Stimulated activated CD8-positive, alpha-beta memory T cell treated with anti-CD3 and anti-CD28 coated beads, Interleukin-12 subunit alpha, Interleukin-12 subunit beta, amount 100 ng/mL, for 24 hours (primary cell): ENCODE measurements at regions not wholly inside any gene's neighbourhood (a gene's known extent, or its start where the extent isn't known, plus 50 kb on each side); places are given as distances from the start of the nearest gene placed in this dataset.

Experiments
- DNase-seq: peaks from one replicate; pipeline ENCODE4 v3.0.0-alpha.2; 2020; ENCODE audit errors: extremely low read depth

GRCh38 chr9:105912863-105913516 is 218.6 kb downstream of the TMEM38B start:
- DNase-seq, result no peak

DNA sequence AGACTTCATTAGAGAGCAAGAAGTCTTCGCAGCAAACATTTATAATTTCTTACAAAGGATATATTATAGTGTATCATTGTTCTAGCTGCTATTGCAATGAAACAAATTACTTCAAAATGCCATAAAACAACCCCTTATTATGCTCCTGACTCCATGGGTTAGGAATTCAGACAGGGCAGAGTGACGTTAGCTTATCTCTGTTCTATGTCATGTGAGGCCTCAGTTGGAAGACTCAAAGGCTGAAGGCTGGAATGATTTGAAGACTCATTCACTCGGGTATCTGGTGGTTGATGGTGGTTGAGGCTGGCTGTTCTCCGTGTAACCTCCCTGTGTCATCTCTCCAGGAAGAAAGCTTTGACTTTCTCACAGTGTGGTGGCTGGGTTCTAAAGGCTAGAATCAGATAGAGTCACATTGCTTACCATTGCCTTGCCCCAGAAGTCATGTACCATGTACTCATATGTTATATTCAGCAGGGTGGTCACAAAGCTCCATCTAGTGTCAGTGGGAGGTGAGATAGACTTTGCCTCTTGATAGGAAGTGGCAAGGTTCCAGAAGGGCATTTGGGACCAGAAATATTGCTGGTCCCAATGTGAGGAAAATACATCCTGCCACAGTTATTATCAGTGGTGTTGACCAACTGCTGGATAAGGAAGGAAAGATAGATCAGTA is 226.9 kb downstream of the TMEM38B start:
- DNase-seq, result no peak

- DNase-seq, result no peak
Measured at GRCh38 chr9:105928416-105928815, 234.1 kb downstream of the TMEM38B start.

DNA sequence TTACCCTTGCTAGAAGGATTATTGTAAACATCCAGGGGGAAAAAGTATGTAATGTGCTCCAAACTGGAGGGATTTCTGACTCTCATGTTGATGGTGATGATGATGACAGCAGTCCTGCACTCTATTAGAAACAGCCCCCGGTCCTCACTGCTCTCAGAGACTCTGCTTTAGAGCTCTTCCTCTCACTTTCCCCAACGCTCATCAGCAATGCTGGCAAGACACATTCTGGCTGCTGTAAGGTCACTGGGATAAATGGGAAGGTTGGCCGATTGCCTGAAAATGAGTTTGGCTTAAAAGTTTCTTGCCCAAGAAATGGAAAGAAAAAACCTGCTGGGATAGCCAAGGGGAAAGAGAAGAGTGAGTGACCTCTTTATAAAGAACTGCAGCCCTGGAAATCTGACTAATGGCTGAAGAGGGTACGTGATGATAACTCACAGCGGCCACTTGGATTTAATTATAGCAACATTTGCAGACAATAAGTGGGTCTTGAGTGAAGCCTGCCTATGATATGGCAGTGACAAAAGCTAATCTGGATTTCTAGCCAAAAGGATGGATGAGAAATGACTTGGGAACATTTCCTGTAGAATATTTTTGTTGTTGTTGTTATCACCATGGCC is 235.8 kb downstream of the TMEM38B start:
- no peak for DNase-seq

DNA sequence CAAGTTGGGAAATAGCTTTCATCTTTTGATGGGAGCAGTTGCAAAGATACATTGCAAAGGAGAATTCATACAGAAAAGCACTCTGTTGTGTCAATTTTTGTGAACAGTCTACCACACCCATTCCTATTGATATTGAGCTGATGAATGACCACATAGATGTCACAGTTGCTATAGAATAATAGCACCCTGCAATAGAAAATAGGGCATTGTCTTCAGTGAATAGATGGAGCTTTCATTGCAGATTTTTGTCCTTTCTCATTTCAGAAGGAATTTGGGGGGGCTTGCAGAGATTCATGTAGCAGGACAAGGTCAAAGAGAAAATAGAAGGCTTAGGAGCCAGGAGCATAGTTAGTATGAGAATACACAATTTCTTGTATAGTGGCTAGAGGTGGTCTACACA is 237.9 kb downstream of the TMEM38B start:
- no peak for DNase-seq

DNA sequence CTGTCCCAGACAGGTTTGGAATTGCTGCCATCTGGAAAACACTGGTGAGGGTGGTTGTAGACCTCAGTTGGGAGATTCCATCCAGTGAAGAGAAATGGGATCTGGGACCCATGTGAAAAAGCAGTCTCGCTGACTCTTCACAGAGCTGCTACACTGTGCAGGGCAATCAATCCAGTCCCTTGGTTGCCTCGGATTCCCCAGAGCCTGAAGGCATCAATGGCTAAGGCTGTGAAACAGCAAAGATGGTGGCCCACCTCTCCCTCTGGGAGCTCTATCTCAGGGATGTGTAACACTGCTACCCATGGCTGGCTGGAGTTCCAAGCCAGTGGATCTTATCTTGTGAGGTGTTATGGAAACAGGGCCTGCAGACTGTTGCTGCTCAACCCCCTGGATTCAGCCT is 256.1 kb downstream of the TMEM38B start:
- DNase-seq, result no peak

DNA sequence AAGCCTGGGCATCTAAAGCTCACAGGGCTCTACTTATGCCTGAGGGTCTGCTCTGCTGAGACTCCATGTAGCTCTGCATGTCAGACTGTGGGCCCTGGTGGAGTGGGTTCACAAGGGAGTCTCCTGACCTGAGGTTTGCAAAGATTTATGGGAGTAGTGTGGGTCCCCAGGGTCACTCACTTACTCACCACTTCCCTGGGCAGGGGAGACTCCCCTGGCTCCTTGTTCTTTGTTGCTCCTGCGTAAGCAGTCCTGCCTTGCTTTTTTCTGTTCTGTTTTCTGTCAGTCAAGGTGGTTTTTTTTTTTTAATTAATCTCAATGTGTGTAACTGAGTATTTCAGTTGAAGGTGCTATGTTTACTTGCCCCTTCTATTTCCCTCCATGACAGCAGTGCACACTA is 256.6 kb downstream of the TMEM38B start:
- DNase-seq, result no peak

DNA sequence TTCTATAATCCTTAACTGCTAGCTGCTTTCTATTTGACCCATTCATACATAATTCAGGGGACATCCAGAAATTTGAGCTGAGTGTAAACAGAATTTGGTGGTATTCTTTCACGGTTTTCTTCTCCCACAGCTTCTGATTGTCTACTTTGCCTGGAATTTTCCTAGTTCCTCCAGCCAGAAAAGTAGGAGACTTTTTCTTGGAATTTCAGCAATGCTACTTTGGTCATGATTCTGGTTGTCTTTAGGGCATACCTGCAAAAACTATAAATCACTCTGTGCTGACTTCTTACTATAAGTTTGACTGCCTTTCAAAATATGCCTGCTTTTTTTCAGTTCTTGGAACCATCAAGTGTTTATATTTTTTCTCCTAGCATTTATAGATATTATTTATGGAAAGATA is 260.2 kb downstream of the TMEM38B start:
- no peak for DNase-seq

DNA sequence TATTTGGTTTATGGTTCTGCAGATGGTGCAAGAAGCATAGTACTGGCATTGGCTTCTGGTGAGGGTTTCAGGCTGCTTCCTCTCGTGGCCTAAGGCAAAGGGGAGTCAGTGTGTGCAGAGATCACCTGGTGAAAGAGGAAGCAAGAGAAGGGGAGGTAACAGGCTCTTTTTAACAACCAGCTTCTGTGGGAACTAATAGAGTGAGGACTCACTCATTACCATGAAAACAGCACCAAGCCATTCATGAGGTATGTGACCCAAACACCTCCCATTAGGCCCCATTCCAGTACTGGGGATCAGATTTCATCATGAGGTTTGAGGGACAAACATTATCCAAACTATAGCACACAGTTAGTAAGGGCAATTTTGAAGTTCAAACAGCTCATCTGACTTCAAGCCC is 263.5 kb downstream of the TMEM38B start:
- DNase-seq, result no peak

DNA sequence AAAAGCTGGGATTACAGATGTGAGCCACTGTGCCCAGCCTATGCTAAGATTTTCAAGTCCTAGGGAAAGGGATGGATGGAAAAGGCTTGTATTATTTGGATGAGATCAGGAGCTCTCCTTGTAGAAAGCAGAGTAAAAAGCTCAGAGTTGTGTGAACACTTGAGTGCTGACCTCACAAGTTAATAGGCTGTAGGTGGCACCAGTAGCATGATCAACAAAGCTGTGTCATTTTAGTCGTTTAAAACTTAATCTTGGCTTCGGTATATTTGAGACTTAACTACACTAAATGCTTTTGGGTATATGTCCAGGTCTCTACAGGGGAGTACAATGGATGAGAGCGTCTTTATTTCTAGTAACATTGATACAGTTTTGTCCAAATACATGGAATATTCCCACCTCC is 264.2 kb downstream of the TMEM38B start:
- no peak for DNase-seq

DNA sequence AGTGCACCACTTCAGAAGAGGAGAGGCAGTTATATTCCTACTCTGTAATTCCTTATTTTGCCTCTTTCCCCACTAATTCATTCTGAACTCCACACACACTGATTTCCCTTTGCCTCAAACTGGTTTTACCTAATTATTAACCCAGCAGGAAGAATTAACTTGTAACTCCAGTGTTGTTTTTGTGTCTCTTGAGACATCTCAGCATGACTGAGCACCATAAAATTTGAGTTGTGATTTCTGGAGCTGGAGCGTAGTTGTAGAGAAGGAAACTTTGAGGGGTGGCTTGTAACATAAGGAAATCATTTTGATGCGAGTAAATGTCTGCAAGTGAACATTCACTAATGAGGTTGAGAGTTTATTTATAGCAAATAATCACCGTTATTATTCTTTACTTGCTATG is 265.2 kb downstream of the TMEM38B start:
- DNase-seq, result no peak

GRCh38 chr9:105963343-105964099 is 269.2 kb downstream of the TMEM38B start:
- no peak for DNase-seq

DNA sequence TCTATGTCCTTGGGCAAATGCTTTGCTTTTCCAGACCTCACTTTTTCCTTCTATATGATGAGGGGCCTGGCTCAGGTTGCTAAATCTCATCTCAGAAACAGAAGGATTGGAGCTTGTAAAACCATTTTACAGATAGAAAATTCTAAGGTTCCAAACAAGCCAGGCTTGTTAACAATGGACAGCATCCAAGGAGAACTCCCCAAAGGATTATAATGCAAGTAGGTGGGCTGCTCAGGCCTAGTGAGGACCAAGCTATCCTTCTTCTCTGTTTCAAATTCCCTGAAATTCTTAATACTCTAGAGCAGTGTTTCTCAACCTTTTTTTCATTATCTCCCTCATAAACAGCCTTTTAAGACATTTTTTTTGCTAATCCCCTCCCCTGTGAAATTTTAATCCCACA is 269.8 kb downstream of the TMEM38B start:
- no peak for DNase-seq

DNA sequence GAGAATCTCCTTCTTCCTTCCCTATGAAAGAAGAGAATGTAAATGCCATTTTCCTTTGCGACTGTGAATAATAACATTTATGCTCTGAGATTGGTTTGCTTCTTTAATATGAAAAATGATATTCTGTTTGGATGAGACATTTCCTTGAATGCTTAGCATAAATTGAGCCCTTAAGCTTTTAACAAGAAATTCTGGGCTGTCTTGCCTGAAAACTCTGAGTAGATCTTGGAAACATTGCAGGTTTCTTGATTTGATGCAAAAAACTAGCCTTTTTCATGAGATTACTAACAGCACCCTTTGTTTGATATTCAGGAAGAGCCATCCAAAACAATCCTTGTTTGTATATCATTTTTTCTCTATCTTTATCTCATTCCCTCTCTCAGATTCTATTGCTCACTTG is 272.5 kb downstream of the TMEM38B start:
- DNase-seq, result no peak

GRCh38 chr9:105967248-105967647 is 272.9 kb downstream of the TMEM38B start:
- DNase-seq, result no peak

DNA sequence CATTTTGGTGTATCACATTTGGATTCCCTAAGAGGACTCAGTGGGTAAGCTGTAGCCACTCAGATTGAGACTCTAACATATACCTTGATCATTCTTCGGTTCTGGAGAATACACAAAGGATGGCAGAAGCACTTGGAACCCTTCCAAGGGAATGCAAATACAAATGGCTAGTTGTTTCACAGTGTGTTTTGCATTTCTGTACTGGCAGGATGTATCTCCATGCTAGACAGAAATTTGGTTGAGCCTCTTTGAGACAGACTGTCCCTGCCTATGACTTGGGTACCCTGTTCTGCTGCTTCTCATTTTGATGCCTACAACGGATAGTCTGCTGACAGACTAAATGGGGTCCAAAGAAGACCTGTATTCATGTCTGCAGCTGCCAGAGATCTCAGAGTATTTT is 273.5 kb downstream of the TMEM38B start:
- no peak for DNase-seq

- no peak for DNase-seq
Measured at GRCh38 chr9:105968811-105969466, 274.6 kb downstream of the TMEM38B start.

DNA sequence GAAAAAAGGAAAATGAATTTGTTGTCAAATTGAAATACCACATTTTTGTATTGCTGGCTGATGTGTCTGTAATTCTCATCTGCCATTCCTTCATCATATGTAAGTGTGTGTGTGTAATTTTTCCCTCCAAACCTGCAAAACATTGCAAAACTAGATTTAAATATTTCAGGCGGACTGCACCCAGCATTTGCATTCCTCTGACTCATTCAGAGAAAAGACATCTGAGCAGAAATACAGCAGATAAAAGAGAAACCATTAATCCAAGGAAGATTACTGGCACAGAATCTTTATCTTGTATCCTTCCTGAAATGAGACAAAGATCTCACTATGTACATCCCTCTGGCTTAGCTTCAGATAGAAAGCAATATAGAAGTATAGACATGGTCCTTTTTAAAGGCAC is 275.3 kb downstream of the TMEM38B start:
- no peak for DNase-seq

- no peak for DNase-seq
Measured at GRCh38 chr9:105971986-105972385, 277.6 kb downstream of the TMEM38B start.

DNA sequence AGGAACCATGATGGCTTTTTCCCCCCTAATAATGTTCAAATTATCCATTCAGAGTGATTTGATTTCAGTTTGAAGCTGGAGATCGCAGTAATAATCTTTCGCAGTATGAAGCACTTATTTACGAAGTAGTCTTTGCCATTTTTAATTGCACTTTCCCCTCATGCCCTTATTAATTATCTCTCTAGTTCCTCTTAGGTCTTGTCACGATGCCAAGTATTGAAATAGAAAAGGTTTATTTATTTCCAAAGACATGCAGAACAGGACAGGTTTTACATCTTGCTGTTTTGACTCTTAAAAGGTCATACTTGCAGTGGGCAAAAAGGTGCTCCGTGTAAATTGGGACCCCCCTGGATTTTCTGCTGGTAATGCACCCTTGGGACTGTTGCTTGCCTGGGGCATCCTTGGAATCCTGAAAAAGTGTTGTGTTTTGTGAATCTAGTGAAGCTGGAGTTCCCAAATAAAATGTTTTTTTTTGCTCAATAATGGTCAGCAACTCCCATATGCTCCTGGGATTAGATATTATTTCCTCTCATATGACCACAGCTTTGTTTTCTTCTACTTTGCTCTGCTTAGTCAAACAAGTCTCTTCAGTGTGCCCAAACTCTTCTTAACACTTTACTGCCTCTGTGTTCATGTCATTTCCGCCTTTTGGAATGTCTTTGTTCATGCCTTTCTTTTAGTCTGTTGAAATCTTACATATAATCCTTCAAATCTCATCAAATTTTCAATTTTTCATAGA is 278.3 kb downstream of the TMEM38B start:
- DNase-seq, result no peak

GRCh38 chr9:105973951-105974351 is 279.6 kb downstream of the TMEM38B start:
- DNase-seq, result no peak
